CD4-positive, alpha-beta T cell treated with Interleukin-12 subunit alpha and Interleukin-12 subunit beta, for 1 hour (primary cell): ENCODE measurements at regions not wholly inside any gene's neighbourhood (a gene's known extent, or its start where the extent isn't known, plus 50 kb on each side); places are given as distances from the start of the nearest gene placed in this dataset.

Experiments used
- DNase-seq: peaks from one replicate; pipeline ENCODE4 v3.0.0-alpha.2; 2020

DNA sequence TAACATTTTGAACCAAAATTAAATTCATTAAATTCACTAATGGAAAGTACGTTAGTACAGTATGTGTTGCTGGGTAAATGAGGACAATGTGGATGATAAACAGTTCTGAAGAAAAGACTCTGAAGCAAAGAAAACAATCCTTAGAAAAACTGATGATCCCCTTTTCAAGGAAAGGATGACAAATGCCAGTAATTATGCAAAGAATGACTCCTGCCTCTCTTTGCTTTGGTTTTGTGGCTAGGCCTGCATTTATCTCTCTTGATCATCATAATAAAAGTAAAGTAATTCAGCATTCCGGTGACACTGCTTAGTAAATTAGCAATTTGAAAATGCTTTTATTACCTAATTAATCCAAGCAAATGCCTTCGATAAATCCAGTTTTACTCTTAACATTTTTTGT, 652.2 kb upstream of the DIPK2B start:
- no peak for DNase-seq

DNA sequence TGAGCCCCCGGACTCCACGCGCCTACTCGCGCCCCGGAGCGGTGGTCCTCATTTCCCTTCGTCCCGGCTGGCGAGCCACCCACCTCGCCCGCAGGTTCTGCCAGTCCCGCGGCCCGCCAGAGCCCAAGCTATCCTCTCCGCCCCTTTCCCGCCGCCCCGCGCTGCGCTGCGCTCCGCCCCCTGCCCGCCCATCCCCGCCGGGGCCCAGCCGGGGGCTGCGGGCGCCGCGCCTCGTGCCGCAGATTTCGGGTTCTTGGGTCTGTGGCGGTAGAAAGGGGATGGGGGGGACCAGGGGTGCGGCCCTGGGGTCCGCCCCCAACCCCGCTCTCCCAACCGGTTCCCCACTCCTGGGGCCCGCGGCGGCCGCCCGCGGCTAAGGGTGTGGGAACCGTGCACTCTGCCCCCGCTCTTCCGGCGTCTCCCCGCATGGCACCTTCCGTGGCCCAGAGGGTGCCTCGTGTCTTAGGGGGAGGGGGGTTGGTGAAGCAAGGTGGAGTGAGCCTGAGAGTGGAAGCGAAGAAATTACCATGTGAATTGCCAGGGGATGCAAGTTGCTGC, 650.8 kb upstream of the DIPK2B start:
- DNase-seq, result peak; percentile 57

DNA sequence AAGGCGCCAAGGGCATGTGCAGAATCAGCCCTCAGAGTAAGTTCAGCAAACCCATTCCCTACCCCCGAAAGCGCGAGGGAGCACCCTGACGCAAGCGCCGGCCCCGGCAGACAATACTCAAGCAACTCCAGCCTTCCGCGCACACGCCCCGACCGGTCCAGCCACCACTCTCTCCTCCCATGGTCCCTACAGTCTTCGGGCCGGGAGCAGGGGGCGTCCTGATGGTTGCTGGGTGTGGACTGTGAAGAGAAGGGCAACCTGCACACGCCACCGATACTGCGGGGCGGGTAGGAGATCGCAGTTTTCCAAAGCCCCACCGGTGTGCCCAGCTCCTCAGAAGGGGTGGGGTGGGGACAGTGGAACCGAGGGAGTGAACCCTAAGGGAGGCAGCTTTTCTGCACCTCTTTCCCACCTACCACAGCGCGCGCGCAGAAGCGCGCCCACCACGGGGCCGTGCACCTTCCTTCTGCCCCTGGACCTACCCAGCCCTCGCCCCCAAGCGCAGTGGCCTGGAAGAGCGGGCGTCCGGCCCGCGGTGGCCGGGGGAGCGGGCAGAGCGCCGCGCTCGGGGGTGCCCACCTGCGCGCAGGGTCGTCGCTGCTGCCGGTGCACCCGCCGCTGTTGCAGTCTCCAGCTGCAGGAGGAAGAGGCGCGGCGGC, 650.2 kb upstream of the DIPK2B start:
- DNase-seq, result no peak

DNA sequence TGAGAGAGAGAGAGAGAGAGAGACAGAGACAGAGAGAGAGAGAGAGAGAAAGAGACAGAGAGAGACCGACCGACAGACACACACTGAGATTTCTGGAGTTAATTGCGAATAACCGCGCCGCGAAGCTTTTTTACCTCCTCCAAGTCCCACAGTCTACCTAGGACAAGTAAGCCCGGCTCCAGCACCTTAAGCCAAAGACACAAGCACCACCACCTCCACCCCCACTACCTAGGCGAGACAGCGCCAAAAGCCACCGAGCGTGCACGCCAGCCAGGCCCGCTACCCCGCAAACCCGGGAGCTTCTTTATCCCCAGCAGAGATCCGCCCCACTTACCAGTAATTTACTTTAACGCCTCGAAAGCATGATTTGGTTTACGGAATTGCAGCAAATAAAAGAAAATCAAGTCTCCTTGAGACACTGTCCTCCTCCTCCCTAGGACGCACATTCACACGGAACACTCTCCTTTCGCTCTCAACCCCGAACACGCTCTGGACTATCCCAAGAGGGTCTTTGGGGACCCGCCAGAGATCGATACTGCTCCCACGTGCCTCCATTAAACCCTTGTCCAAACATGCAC, 649.6 kb upstream of the DIPK2B start:
- peak; percentile 29 for DNase-seq

DNA sequence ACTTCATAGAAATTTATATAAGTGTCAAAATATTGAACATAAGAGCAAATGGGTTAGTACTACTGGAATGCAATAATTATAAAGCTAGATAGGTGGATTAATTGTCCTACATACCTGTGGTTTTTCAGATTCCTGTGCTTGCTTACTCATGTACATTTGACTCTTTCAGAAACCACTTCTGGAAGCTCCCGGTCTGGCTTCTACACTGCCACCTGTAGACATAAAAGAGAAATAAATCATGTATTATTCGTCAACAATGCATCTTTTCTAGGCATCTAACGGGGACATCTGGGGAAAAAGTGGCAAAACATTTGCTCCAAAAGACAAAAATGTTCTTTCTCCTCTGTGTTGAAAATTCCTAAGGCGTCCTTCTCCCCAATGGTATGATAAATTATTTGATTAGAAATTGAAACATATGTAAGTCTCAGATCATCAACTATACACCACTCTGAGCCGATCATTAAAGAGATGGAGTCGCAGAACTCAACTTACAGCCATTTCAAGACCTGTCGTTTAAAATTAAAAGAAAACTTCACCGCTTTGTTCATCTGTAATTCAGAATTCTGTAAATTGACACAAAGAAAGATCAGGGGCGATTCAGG, 648.7 kb upstream of the DIPK2B start:
- DNase-seq, result peak; percentile 51

DNA sequence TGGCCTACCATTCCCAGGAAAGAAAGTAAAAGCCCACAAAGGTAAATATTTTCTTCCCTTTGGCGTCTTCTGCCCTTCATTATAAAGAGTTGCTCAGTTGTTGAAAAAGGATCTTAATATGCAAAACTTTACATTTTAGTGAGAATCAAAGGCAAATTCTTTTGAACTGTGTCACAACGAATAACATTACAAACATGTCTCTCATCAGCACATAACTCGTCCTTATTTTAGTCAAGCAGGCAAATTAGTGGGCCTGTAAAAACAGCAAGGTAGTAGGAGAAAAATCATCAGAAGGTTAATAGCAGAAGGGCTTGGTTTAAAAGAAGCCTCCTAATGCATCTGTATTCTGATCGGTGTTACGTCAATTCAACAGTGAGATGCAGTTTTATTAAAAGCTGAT, 647.3 kb upstream of the DIPK2B start:
- DNase-seq, result no peak

DNA sequence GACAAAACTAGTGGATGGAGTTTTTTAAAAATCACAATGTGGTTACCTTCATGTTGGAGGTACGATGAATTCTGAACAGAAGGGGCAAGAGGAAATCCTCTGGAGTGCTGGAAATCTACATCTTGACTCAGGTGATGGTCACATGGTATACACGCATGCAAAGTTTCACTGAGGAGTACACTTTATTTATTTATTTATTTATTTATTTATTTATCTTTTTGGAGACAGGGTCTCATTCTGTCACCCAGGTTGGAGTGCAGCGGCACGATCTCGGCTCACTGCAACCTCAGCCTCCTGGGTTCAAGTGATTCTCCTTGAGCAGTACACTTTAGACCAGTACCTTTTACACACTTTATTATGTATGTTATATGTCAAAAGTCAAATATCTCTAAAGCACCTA, 645.7 kb upstream of the DIPK2B start:
- DNase-seq, result no peak

DNA sequence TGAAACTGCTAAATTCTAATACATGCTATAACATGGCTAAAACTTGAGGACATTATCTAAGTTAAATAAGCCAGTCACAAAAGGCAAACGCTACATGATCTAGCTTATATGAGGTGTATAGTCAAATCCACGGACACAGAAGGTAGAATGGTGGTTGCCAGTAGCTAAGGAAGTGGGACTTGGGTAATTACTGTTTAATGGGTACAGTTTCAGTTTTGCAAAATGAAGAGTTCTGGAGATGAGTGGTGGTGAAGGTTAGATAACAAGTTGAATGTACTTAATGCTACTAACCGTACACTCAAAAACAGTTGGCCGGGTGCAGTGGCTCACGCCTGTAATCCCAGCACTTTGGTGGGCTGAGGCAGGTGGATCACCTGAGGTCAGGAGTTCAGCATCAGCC, 644.5 kb upstream of the DIPK2B start:
- no peak for DNase-seq

DNA sequence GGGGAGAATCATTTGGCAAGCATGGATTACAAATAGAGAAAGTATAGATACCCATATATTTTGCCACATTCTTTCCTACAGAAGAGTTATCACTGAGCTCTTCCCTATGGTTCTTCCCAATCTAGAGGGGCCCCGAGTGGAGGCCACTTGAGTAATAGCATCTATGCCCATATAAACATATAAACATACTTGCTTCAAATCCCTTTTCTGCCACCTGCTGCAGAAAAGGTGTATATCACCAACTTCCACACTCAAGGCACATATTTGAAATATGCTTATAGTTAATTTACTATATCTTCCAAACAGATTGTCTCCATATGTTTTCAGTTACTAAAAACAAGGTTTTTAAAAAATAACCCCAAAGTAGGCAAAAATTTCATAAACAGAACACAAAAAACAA, 642.8 kb upstream of the DIPK2B start:
- DNase-seq, result peak; percentile 38

DNA sequence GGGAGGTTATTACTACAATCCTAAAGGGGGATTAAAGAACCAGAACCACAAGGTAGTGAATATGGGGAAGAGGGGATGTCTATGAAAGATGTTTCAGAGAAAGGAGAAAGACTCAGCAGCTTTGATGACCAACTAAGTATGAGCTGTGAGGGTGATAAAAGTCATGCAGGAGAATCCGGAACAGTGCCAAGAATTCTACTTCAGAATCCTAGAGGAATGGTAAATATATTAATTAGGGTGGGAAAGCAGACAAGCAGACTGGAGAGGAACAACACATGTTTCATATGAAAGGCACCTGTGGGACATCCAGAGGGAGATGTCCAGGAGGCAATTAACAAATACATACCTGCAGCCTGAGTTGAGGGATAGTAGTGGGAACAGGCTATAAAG, 642.2 kb upstream of the DIPK2B start:
- DNase-seq, result no peak

DNA sequence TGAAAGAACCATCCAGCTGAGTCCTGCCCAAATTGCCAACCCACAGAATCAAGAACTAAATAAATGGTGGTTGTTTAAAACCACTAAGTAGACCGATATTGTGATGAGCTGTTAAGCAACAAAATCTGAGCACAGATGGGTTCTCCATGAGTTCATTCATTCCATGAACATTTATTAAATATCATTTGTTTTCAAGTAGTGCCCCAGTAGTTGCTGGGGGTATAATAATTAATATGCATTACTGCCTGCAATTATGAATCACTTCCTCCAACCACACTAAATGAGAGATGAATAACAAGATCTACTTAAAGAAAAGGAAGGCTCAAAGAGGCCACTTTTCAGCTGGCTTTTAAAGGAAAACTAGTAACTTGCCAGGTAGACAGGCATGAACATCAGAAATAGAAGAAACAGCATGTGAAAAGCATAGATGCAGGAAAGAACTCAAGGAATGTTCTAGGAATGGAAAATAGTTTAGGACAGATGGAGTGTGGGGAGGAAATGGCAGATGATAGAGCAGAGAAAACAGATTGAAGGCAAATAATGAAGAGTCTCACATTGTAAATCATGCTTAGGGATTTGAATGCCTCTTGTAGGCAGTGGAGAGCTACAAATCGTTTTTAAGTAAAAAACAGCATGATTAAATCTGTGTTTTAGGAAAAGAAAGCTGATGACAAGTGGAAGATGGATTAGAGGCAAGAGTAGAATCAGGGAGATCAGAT, 641.7 kb upstream of the DIPK2B start:
- DNase-seq, result no peak

DNA sequence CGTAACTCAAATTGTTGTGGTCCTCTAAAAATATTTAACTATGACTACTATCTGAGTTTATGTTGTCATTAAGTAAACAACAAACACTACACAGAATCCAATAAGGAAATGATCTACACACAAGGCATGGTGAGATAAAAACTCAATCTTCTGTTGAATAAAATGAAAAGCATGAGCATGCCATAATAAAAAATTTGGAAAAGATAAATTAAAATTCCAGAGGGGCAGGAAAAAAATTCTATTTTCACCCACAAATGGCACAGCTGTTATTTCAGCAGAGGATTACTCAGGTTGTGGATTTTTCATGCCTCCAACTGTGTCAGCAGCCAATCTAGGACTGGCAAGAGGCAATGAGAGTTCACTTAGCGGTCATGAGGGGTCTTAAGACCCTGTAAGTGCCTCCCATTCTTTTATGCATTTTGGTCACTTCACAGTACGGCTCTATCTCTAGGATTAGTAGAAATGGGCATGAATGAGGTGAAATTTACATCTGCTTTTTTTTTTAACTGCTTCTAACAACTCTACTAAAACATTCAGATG, 639.8 kb upstream of the DIPK2B start:
- no peak for DNase-seq

DNA sequence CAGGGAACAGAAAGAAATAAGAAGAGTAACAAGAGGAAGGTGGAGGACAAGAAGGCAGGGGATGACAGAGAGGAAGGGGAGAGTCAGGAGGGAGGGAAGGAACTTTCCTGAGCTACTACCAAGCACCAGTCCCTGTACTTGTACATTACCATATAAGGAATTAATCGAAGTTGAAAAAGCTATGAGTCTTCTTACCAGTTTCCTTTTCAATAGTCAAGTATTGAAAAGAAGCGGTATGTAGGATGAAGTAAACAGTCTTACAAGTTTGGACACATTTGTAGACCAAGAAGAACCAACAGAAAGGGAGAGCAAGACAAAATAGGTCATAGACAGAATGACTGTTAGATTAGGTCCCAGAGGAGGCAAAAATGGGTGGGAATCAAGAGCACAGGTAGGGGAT, 629.7 kb upstream of the DIPK2B start:
- DNase-seq, result no peak

DNA sequence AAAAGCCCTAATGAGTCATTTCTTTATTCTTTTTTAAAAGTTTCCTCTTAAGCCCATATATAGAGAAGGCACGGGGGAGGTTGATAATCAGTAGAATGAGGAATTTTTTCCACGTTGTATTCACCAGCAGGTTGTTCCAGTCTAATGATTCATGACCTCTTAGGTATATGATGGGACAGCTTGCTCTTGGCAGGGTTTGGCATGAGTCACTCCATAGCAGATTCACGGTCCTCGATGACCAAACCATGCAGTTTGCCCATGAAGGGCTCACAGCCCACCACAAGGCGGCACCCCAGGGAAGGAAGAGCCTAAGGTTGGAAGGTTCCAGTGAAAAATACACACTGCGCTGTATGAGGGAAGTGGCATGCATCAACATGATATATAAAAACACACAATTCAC, 623.8 kb upstream of the DIPK2B start:
- peak; percentile 33 for DNase-seq

DNA sequence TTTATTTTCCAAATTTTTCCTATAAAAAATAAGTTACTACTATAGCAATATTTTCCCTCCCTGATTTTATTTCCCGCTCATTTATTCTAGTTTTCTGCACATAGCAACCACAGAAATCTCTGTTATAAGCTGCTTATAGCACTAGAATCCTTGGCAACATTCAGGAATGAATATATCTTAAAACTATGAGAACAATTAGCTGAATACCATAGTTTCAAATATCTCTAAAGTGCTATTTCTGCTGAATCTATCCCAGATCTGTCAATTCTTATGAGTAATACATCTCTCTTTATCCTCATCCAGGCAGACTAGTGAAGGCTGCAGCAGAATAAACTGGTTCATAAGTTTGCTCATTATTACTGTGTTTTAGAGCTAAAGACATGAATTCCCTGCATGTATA, 622.9 kb upstream of the DIPK2B start:
- no peak for DNase-seq

DNA sequence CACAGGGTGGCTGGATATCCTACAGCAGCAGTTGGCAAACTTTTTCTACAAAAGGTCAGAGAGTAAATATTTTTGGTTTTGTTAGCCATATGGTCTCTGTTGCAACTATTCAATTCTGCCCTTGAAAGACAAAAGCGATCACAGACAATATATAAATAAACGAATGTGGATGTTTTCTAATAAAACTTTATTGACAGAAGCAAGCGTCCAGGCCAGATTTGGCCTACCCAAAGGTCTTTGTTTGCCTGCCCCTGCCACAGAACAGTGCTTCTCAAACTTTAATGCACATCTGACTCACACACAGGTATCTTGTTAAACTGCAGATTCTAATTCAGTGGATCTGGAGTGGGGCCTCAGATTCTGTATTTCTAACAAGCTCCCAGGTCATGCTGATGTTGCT, 621.4 kb upstream of the DIPK2B start:
- no peak for DNase-seq

DNA sequence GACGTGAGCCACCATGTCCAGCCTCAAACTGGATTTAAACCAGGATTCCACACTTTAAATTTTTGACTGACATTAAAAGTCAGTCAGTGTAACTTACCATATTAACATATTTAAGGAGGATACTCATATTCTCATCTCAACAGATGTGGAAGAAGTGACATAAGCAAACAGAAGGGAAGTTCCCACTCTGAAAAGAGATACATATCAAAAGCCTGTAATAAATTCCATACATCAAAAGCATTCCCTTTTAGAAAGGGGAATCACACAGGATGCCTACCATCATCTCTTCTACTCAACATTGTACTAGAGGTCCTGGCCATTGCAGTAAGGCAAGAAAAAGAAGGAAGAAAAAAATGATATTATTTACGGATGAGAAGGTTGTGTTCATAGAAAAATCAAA, 618.2 kb upstream of the DIPK2B start:
- DNase-seq, result no peak

DNA sequence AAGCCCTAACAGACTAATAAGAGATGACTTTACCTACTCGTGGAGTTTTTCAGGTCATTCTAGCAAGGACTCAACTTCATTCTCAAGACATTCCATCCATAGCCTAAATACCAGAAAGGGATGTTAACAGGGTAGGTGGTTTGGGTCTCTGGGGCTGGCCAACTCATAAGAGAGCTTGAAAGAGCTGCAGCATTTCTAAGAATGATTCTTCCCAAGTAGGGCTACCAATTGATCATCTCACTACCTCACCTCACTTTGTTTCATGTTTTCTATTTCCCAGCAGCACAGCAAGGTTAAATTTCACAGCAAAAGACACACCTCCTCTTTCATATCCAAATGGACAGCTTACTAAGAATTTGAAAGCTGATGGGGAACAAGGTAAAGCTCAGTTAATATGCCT, 614.8 kb upstream of the DIPK2B start:
- DNase-seq, result no peak

DNA sequence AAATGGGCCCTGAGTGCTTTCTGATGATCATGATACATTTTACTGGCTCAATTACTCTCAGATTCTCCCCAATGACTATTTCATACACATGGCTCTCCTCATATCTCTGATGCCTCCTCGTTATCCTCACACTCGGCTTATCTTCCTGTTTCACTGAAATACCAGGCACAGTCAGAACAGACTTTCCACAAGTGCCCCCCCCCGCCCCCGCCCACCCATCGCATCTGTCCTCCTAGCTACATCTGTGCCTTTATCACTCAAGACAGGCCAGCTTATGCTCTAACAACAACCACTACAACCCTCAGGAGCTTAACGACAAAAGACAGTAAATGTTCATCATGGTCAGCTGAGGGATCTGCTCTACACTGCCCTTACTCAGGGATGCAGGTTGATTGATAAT, 610.6 kb upstream of the DIPK2B start:
- DNase-seq, result no peak

DNA sequence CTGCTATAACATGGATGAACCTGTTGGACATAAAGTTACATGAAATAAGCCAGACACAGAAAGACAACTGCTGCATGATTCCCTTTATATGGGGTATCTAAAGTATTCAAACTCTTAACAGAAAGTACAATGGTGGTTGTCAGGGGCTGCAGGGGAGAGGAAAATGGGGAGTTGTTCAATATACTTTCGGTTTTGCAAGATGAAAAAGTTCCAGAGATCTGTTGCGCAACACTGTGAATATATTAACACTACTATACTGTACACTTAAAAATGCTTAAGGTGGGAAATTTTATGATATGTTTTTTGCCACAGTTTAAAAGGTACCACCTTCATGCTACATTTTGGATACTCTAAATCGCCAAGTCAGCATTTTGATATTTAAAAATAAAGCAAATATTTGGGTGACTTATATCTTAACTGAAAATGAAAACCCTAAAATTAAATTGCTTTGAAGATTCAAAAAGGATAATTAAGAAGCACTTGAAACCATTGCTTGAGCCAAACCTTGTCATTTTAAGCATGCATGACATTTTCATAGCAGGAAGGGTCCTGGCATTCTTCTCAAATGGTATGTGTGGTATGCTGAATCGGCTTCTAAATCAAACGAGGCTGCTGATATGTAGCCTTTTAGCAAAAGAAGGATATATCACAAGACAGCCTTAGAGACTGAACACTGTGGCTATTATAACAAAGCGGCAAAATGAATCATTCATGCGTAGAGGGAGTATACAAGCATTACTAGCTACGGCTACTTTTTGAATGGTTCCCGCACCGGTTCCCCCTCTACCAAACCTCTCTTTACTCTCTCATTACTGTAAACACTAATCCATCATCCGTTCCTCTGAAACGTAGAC, 607.1 kb upstream of the DIPK2B start:
- peak; percentile 44 for DNase-seq

DNA sequence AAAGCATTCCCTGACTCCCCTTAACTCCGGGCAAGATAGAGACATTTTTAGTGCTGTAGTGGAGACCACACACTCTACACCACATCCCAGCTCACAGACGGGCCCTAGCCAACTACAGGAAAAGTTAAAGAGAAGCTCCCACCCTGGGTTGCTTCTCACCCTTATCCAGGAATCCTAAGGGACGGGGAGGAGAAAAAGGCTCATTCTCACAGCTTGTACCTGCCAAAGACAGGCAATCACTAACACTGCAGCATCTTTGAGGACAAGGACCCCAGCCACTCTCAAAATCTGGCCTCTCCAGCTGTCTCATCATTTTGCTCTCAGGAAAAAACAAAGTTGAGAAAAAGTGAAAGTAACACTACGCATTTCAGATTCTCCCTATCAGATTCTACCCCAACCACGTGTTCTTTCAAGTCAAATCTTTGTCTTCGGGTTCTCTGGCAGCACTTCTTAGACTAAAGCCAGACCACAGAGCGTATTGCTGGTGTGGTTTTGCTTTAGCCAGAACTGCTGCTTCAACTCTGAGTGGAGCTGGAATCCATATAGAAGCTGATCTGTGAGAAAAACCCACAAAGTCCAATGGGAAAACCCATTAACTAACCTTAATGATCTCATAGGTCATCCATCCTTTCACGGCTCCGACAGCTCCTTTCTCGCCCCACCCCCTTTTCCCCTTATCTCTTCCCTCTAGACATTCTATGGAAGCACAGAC, 605.9 kb upstream of the DIPK2B start:
- peak; percentile 78 for DNase-seq

DNA sequence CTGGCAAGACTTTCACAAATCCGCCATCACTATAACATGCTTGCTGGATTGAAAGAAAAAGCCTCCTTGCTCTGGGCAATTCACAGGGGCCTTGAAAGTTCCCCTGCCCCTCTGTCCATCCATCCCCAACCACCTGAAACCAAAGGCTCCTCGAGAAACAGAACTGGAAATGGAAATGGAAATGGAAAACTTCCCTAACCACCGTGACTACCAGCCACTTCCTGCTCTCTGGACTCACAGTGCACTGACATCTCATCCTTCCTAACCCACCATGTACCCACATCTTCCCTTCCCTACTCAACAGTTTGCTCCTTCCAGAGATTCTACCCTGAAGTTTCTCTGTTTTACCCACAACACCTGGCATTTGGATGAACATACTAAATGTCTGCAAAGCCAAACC, 603.6 kb upstream of the DIPK2B start:
- DNase-seq, result no peak
